Retina (tissue), 1 donor: ENCODE measurements at regions not wholly inside any gene's neighbourhood (a gene's known extent, or its start where the extent isn't known, plus 50 kb on each side); places are given as distances from the start of the nearest gene placed in this dataset.
"Not testable (repeated sequence)": the region's sequence is repeated elsewhere in the genome, so short reads cannot be mapped to it uniquely, and the experiment has no call there.

Source experiments
- DNase-seq: peaks from one replicate; pipeline ENCODE4 v3.0.0-alpha.2; 2016

DNA sequence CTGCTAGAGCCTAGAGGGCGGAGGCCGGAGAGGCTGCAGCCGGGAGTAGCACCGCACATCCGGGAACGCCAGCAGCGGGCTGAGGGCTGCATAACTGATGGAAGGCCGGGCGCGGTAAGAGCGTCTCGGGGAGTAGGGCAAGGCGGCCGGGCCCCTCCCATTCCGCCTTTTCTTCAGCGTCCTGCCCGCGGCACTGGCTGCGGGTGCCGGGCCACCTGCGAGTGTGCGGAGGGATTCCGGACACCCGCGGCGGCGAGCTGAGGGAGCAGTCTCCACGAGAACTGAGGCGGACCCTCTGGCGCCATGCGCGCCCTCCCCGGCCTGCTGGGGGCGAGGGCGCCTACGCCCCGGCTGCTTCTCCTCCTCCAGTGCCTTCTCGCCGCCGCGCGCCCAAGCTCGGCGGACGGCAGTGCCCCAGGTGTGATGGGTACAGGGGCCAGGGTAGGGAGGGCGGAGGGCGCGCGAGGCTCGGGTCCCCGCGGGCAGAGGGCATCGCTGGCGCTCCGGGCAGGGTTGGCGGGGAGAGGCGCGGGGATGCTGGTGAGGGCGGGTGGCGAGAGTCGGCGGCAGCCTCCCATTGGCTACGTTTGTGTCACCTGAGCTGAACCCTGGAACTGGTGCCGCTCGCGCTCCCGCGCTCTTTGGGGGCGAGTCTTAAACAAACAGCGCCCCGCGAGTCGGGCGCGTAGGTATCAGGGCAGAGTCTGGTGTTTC lies 334.4 kb downstream of the SRGAP2C start:
- peak; percentile 93 for DNase-seq

DNA sequence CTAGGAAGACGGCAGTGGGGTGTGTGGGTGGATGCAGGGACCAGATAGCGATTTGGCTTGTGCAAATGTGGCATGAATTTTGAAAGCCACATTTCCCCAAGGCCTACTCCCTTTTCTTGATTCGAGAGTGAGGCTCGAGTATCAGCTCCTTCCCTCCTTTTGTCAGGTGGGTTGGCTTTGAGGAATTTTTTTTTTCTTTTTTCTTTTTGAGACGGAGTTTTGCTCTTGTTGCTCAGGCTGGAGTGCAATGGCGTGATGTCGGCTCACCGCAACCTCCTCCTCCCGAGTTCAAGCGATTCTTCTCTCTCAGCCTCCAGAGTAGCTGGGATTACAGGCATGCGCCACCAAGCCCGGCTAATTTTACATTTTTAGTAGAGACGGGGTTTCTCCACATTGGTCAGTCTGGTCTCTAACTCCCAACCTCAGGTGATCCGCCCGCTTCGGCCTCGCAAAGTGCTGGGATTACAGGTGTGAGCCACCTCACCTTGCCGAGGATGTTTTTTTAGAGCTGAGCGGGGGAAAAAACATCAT lies 335.0 kb downstream of the SRGAP2C start:
- not testable (repeated sequence) for DNase-seq

DNA sequence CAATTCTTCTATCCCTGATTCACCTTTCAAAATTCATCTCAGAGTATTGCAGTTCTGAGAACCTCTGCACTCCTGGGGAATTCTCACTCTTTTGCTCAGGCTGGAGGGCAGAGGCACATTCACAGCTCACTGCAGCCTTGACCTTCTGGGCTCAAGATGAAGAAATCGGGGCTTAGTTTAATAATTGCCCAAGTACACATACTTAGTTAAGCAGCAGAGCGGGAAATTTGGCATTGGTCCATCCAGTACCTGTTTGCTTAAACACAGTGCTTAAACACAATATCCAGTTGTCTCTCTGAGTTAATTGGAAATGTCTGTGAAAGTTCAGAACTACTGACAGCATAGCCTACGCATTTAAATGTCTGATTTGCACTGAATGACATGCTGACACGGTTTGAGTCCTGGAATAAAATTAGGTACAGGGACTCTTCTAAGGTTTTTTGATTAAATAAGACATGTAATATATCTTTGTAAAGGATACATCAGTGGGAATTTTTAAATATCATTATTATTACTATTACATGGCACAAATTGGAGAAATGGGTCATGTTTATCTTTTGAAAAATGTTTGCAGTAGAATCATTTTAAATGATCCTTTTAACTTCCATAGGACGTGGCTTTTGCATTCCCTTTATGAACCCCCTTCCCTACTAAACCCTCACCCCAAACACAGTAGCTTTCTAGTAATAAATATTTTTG lies 337.4 kb downstream of the SRGAP2C start:
- DNase-seq: no peak

DNA sequence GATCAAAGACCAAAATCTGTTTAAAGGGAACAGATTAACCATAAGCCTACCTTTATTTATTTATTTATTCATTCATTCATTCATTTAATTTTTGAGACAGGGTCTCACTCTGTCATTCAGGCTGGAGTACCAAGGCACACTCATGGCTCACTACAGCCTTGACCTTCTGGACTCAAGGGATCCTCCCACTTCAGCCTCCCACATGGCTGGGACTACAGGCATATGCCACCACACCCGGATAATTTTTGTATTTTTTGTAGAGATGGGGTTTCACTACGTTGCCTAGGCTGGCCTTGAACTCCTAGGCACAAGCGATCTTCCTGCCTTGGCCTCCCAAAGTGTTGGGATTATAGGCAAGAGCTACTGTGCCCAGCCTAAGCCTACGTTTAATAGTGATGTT lies 338.3 kb downstream of the SRGAP2C start:
- DNase-seq: not testable (repeated sequence)

DNA sequence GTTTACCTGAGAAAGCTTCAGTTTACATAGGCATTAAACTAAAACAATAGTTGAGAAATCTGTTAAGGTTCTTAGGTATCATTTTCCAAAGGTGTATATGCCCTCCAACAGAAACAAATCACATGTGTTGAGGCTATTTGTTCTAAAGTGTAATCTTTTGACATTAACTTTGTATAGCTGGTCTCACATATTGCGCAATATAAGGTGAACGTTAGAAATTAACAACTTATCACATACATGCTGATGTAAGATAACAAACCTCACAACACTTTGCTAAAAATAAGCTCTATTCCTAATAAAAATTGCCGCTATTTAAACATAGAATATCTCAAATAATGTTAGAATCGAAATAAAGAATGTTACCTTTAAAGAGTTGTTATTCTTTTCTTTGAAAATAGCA lies 340.6 kb downstream of the SRGAP2C start:
- no peak for DNase-seq

DNA sequence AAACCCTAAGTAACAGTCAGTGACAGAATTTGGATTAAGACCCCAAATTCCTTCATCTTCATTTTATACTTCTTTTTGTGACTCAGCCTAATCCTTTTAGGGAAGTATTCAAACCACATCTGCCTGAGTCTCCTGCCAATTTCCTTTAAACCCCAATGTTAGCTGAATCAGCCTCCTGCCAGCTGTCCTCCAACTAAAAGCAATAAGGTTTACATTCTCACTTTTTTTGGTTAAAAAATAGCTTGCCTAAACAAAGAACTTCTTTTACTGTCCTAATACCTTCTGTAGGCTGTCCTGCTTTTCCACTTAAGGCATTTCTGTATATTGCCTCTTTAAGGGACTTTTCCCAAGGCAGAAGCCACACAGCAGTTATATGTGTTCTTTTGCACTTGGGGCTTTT lies 344.2 kb downstream of the SRGAP2C start:
- DNase-seq: not testable (repeated sequence)

DNA sequence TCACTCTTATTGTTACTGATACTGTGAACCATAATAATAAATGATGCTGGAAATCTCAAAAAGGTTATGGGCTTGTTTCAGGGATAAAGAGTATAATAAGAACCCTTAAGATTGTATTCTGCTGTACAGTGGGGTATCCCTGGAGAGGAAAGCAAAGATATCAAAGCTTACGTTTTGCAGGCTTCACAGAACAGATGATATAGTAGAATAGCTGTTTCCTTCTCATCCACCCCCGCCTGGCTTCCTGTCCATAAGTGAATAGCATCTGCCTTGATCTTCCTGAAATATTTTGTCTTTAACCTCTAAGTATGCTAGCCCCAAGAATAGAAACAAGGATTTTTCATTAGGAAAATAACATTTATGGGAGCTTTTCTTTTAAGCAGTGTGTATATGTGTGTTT lies 345.3 kb downstream of the SRGAP2C start:
- not testable (repeated sequence) for DNase-seq

DNA sequence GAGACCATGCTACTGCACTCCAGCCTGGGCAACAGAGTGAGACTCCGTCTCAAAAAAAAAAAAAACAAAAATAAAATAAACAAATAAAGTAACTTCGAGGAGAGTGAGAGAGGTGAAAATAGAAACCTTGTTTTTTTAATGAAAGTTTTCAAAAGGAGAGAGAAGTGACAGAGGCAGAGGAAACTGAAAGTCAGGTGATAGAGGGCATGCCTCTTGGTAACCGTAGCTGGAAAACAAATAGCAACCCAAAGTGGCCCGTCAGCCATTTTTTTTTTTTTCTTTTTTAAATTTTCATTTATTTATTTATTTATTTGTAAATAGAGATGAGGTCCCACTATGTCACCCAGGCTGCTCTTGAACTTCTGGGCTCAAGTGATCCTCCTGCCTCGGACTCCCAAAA lies 347.0 kb downstream of the SRGAP2C start:
- not testable (repeated sequence) for DNase-seq

DNA sequence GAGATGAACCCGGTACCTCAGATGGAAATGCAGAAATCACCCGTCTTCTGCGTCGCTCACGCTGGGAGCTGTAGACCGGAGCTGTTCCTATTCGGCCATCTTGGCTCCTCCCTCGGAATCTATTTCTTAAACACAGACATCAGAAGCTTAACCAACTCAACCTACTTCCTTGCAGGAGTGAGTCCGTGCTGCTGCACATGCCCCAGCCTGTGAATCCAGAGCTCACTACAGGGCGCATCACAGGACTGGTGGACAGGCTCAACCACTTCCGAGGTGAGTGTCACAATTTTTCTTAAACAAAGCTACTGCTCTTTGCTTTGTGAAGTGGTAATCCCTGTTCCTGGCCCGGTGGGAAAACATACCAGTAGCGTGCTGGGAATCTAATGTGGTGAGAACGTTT lies 353.4 kb downstream of the SRGAP2C start:
- not testable (repeated sequence) for DNase-seq

DNA sequence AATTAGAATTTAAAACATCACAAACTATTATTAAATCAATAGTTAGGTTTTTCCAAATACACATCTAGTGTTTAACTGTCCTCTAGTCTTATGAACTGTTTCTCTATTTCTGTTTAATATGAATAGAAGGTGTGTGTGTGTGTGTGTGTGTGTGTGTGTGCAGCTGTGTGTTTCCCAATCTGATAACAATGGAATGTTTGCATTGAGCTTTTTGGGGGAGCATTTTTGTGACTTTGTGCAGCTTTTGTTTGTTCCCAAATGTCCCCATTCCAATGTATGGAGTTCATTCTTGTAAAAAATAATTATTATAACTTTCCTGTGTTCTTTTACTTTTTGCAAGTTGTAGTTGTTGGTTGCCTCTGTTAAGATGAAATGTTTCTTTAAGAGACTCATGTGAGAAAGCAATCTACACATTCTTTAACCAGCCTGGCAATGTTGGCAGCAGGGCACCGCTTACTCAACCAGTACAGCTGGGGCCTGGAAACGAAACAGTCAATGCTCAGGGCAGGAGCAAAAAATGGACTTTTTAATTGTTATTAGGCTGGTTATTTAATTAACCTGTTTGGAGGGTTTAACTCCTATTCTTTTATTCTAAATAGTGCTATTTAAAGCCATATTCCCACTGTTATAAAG lies 354.3 kb downstream of the SRGAP2C start:
- no peak for DNase-seq

DNA sequence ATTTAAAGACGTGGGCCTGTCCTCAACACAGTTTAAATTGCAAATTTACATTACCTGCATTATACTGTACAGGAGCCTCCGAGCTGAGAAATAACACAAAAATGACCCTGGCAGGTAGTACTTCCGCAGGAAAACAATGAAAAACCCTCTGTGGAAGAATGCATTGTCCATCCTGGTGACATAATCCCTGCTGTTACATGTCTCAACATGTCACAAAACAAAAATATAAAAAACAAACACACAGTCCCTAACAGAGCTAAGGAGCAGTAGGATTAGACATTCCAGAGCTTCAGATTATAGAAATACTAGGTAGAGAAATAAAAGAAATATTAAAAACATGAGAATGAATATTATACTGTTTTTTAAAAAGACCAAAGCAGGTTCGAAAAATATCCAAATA lies 359.2 kb downstream of the SRGAP2C start:
- not testable (repeated sequence) for DNase-seq

DNA sequence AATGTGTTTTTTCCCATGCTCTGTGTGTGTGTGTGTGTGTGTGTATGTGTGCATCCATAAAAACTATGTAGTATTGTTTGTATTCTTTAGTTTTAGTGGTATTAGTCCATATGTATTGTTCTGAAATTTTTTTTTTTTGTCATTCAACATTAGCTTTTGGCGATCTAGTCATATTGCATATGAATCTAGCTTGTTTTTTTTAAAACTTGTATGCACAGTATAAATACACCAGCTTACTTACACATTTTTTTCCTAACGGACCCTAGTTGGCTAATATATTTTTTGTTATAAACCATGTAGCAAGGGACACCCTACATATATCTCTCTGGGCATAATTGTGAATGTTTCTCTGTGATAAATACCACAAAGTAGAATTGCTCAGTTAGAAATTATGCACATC lies 359.7 kb downstream of the SRGAP2C start:
- DNase-seq: no peak

DNA sequence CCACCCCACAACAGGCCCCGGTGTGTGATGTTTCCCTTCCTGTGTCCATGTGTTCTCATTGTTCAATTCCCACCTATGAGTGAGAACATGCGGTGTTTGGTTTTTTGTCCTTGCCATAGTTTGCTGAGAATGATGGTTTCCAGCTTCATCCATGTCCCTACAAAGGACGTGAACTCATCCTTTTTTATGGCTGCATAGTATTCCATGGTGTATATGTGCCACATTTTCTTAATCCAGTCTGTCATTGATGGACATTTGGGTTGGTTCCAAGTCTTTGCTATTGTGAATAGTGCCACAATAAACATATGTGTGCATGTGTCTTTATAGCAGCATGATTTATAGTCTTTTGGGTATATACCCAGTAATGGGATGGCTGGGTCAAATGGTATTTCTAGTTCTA lies 361.1 kb downstream of the SRGAP2C start:
- not testable (repeated sequence) for DNase-seq

DNA sequence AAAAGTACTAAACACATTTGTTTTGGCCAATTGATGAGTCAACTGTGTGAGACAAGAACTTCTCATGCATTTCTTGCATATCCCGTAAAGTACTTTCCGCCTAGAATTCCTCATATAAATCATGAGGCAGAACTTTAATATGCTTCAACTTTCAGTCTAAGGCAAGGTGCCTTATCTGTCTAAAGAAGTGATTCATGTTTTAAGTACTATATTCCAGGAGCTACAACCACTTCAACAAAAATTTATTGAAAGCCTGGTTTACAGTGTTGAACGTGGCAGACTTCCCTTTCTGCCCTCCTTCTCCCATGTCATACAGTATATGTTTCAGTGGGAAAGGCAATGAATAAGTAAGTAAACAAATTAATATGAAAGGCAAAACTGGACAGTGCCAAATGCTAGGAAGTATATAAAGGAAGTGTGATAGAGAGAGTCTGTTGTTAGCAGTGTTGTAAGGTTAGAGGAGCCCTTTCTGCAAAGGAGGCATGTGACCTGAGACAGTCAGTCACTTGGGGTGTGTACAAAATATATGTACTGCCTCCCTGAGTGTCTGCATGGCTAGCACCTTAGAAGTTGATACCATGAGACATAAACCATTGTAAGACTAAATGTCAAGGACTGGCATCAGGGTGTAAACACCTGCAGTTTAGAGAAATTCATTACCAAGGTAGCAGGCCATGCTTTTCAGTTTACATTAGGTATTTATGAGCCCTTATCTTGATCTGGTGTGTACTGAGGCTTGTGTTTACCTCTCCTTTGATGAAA lies 362.2 kb downstream of the SRGAP2C start:
- no peak for DNase-seq

DNA sequence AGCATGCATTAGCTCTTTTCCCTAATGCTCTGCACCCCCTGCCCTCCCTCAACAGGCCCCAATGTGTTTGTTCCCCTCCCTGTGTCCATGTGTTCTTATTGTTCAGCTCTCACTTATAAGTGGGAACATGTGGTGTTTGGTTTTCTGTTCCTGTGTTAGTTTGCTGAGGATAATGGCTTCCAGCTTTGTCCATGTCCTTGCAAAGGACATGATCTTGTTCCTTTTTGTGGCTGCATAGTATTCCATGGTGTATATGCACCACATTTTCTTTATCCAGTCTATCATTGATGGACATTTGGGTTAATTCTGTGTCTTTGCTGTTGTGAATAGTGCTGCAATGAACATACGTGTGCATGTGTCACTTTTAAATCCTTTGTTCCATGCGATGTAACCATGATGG lies 363.0 kb downstream of the SRGAP2C start:
- not testable (repeated sequence) for DNase-seq

DNA sequence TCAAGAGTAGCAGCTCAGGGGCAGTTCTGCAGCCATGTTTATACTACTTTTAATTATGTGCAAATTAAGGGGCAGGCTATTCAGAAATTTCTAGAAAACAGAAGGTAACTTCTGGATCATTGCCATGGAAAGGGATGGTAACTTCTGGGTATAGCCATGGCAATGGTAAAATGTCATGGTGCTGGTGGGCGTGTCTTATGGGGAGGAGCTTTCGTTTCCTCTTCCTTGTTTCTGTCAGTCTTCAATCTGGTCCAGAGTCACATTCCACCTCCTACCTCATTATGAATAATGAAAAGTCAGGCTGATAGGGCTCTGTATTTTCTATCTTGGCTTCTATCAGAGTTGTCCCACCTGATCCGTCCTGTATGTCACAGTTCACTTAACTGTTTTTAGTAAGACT lies 366.0 kb downstream of the SRGAP2C start:
- not testable (repeated sequence) for DNase-seq

DNA sequence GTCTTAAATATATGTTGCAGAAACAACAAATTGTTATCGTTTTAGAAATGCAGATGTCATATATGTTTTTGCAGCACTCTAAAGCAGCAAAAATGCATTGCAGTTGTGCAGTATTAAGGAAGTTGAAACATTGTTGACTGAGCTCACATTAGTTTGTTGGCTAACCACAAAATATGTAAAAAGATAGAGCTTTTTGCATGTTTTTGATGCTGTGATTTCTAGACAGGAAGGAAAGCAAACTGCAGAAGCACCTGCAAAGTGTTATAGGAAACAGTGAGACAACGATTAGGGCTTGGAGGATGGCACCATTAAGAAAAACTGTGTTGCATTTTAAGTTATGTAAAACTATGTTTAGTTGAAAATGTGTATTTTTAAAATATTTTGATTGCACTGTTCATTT lies 366.7 kb downstream of the SRGAP2C start:
- not testable (repeated sequence) for DNase-seq

DNA sequence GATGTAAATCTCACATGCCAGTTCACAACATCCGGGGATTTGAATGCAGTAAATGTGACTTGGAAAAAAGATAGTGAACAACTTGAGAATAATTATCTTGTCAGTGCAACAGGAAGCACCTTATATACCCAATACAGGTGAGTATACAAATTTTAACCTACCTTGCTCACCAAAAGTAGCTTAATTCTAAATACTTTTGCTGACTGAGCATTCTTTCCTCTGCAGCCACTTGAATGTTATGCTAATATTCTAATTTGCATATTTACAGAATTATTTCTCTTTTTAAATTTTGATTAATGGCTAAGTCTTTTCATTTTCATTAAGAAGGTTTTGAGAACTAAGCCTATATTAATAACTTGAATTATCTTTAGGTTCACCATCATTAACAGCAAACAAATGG lies 371.8 kb downstream of the SRGAP2C start:
- not testable (repeated sequence) for DNase-seq

DNA sequence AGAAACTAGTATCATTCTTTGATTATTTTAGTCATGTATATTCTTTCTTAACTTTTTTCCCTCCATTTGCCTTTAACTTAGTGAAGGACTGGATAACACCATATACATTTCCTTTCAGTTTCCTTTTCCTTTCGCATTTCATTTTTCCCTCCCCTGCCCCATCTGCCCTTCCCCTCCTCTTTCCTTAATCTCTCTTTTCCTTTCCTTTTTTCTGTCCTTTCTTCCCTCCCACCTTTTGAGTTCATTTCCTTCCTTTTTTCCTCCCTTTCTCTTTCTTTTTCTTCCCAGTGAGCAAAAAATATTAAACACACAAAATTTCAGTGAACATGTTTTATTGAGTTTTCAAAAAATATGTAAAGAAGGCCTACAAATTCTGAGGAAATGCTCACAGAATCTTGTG lies 373.3 kb downstream of the SRGAP2C start:
- DNase-seq: not testable (repeated sequence)

DNA sequence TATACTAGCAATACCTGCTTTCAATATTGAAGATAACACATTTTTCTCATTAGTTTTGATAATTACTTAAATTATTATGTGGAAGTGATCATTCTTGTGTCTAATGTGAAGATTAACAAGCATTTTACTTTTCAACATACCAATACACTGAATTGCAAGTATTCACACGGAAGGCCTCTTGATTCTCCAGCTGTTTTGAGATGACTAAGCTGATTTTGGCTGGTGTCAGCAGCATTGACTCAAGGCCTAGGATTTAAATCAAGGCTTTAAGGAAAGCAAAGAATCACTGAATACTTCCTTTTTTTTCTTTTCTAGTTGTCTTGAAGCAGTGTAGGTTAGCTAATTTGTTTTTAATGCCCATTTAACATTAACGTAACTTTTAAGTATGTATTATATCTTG lies 373.7 kb downstream of the SRGAP2C start:
- DNase-seq: no peak

DNA sequence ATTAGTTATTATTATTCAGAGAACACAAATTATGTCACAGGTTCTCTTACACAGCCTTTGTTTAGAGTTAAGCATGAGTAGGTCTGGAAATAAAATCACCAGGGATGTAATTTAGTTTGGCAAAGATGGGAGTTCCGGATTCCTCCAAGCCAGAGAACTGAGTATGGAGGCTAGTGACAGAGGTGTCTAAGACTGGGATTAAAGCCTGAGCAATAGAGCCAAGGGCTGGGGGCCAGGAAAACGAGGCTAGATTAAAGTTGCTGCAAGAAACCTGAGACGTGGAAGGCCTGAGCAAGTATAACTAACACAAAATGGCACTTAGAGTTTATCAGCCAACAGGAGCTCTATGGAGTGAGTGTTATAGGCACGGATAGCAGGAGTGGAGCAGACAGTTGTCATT lies 381.6 kb downstream of the SRGAP2C start:
- no peak for DNase-seq

DNA sequence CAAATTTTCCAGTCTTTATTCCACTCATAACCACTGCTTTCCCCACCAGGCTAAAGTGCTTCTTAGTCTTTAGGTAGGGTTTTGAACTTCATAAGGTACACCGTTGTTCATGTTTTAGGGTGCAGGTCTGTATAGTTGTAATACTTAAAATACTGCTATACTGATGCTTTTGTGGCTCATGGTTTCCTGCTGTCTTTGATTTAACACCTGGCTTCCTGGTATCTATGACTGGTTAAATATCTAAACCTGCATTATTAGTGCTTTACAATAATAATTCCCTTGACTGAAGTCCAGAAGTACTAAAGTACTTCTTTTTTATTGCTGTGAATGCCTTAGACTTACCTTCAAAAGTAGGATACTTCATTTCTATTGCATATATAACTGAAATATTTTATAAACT lies 384.7 kb downstream of the SRGAP2C start:
- DNase-seq: no peak
